HG02763 (cell line): ENCODE measurements at regions not wholly inside any gene's neighbourhood (a gene's known extent, or its start where the extent isn't known, plus 50 kb on each side); places are given as distances from the start of the nearest gene placed in this dataset.
"Not testable (repeated sequence)": the region's sequence is repeated elsewhere in the genome, so short reads cannot be mapped to it uniquely, and the experiment has no call there.

Source experiments
- ATAC-seq: cut with Tn5 transposase; IDR thresholded peaks from one replicate; pipeline ENCODE4 v1.9.1; 2021; ENCODE audit warnings: mild to moderate bottlenecking, moderate library complexity; ENCODE audit not compliant: unreplicated experiment

DNA sequence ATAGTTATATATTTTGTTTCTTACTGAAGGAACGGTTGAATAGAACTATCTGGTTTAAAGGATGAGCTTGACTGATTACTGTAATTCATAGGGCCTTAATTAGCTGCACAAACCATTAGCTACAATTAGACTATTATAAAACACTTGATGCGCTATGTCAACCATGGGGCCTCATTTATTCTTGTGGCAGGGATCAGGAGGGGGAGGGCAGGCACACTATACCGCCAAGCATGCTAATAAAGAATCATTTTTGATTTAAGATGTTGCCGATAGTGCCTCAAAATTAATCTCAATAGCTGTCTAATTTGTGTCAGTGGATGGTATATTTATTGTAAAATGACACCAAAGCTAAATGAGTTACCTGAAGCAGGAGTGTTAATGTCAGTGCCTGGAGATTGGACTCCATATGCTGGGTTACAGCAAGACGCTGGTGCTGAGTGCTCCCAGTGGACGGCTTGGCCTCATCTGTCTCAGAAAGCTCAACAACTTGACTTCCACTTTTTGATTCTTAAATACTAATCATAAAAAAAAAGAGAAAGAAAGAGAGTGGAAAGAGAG is 1007.0 kb upstream of the CELF4 start:
- ATAC-seq = no peak

- ATAC-seq = no peak
Measured at GRCh38 chr18:38571651-38572050, 1006.1 kb upstream of the CELF4 start.

- no peak for ATAC-seq
Measured at GRCh38 chr18:38565513-38565912, 999.9 kb upstream of the CELF4 start.

- no peak for ATAC-seq
Measured at GRCh38 chr18:38563396-38563980, 997.9 kb upstream of the CELF4 start.

- ATAC-seq = no peak
Measured at GRCh38 chr18:38557006-38557405, 991.4 kb upstream of the CELF4 start.

DNA sequence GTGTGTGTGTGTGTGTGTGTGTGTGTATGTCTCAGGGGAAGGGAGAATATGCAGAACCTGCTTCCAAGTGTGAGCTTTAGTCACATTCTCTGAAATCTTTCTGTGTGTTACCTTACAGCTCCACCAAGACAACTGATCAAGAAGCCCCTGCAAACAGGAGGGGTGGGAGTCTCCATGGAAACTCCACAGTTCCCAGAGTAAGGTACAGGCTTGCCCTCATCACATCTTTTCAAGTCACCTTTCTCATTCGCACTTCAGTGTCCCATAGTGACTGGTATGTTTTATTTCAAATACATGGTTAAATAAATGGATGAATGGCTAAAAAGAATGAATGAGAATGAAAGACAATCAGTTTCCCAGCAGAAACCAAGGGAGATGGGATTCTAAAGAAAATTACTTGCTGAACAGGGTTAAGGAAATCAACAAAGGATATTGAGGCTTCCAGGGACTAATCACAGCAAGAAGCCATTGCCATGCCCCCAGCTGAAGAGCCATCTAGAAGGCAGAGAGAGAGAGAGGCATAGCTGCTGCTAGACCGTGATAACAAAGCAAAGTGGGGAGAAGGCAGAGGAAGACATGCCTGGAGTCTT is 987.2 kb upstream of the CELF4 start:
- no peak for ATAC-seq

GRCh38 chr18:38551881-38552280 is 986.3 kb upstream of the CELF4 start:
- no peak for ATAC-seq

DNA sequence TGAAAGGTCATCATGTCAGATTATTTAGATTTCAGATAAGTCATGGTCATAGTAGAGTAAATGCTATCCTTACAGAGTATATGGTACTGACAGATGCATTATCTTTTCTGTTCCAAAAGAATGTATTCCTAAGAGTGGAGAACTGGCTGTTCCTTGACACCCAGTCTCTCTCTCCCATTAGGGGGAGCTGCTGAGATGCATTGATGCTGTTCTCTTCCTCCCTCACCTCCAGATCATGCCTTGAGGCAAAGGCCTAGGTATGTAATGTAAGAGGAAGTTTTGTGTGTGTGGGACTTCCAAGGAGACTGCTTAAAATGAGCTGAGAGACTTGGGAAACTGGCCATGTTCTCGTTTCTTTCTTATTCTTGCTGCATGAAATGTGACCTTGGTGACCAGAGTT is 979.5 kb upstream of the CELF4 start:
- ATAC-seq = no peak

- no peak for ATAC-seq
Measured at GRCh38 chr18:38539856-38540255, 974.3 kb upstream of the CELF4 start.

- ATAC-seq = no peak
Measured at GRCh38 chr18:38539371-38539770, 973.8 kb upstream of the CELF4 start.

- ATAC-seq = no peak
Measured at GRCh38 chr18:38534073-38534472, 968.5 kb upstream of the CELF4 start.

- ATAC-seq = no peak
Measured at GRCh38 chr18:38526922-38527321, 961.3 kb upstream of the CELF4 start.

- ATAC-seq = no peak
Measured at GRCh38 chr18:38525039-38525438, 959.4 kb upstream of the CELF4 start.

DNA sequence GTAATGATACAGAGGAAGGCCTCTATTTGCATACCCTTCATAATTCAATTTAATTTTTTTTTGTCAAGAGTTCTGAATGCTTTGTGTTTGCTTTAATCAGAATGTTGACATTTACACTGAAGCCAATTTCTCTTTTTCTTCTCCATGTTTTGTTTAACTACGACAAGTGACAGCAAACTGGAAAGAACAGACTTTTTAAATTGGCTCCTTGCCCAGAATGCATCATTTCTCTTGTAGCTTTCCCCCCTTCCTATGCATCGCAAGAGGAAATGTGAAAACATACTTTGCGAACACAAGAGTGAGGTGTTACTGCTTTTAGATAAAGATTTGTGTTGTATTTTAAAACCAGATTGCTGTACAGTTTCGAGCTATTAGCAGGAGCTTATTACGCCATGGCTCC is 955.2 kb upstream of the CELF4 start:
- no peak for ATAC-seq

DNA sequence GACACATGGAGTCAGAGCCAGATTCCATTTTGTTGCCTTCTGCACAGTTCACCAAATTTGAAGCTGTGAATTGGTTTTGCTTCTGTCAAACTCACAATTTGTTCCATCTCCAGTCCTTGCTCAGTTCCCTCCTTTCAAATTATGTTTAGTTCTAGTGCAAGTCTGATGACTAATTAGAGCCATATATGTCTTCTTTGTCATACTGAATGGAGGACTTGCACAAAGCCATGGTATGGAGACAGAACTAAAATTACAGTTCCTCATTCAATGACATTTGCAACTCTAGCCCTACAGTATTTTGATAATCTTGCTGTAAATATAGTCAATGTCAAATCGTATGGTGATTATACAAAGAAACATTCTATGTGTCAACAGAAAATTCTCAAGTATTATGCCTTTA is 936.9 kb upstream of the CELF4 start:
- no peak for ATAC-seq

DNA sequence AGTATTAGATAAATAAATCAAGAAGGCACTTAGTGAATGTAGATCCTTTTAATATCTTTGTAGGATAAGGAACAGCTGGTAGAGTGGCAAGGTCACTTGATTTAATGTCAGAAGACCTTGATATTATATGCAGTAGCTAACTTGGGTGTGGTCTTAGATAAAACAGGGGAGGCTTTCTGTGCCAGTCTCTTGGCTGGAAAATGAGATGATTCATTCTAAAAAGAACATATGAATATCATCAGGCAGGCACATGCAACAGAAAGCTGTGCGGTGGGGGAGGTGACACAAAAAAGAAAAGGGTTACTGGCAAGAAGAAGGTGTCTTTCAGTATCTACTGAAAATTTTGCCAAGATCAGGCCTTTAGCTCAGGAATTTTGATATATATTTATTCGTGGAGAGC is 931.7 kb upstream of the CELF4 start:
- no peak for ATAC-seq

DNA sequence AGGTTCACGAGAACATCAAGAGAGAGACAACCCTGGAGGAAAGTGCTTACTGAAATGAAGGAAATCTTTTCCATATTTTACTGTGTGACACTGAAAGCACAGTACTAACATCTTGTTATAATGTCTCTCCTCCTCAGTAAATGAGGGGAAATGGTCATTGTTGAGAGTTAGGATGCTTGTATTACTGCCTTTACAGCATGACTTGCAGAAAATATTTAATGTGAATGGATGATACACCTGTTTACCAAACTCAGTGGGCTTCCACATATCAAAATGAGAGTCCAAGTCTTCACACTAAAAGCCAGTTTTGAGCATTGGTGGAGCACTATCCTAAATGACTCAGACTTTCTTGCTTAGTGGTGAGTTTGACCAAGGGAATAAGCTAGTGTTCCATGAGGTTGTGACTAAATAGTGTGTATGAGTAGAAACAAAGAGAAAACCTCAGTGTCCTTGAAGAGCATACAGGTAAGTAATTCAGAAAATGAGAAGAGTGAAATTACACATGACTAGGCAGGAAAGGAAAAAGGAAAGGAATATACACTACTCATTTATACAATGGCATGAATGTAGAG is 930.7 kb upstream of the CELF4 start:
- ATAC-seq = no peak

- no peak for ATAC-seq
Measured at GRCh38 chr18:38494065-38494464, 928.5 kb upstream of the CELF4 start.

GRCh38 chr18:38491195-38491594 is 925.6 kb upstream of the CELF4 start:
- ATAC-seq = no peak

DNA sequence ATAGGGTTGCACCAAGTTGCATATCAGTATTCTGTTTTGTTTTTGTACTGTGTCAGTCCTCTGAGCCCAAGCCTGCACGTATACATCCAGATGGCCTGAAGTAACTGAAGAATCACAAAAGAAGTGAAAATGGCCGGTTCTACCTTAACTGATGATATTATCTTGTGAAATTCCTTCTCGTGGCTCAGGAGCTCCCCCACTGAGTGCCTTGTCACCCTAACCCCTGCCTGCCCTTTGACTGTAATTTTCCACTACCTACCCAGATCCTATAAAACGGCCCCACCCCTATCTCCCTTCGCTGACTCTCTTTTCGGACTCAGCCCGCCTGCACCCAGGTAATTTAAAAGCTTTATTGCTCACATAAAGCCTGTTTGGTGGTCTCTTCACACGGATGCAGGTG is 924.1 kb upstream of the CELF4 start:
- not testable (repeated sequence) for ATAC-seq

DNA sequence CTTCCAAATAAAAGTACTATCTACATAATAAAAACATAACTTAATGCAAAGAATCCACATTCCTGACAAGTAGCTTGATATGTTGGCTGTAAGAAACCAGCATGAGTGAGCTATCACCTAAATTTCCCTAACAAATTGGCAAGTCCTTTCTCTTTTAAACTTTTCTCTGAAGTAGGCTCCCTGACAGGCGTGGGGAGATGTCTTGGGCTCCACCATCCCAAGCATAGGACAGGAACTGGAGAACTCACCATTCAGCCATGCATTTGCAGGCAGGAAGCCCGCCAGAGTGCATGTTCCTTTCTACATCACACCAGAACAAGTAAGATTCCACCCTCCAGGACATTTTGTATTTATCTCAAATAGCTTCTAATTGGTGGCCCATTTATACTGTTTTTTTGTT is 921.9 kb upstream of the CELF4 start:
- ATAC-seq = no peak

DNA sequence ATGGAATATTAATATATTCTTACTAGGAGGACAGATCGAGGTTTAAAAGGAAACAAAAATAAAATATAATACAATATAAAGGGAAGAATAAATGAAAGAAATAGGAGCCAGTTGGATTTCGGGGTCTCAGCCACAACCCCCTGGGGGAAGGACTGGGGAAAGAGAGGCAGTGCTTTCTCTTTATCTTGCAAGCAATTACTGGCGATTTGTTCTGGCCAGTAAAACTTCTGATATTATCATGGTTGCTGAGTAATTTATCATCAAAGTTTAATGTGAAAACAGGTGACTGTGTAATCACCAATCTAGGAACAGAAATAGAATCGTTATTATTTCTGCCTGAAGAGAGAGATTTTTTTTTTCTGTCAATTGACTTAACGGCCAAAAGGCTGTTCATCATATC is 917.7 kb upstream of the CELF4 start:
- ATAC-seq = no peak

DNA sequence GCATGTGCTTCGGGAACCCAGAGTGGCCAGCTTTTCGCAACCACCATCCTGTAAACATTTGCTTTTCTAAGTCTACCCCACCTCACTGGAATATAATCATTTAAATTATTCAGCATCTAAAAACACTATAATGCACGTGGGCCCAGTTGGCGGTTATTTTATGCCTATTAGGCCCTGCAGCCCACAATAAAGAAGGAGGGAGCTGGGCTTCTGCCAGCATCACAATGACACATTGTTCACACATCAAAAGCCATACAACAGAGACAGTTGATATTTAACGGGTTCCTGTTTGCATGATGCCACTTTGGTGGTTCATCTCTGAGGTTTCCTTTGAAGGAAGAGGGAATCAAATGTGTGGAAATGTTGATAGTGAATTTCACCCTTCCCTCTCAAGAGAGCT is 916.0 kb upstream of the CELF4 start:
- ATAC-seq = no peak
